ENCODE measurements at regions not wholly inside any gene's neighbourhood (a gene's known extent, or its start where the extent isn't known, plus 50 kb on each side); places are given as distances from the start of the nearest gene placed in this dataset.
A peak's percentile ranks its signal among the peaks of the same experiment; 100 is the strongest.

DNA sequence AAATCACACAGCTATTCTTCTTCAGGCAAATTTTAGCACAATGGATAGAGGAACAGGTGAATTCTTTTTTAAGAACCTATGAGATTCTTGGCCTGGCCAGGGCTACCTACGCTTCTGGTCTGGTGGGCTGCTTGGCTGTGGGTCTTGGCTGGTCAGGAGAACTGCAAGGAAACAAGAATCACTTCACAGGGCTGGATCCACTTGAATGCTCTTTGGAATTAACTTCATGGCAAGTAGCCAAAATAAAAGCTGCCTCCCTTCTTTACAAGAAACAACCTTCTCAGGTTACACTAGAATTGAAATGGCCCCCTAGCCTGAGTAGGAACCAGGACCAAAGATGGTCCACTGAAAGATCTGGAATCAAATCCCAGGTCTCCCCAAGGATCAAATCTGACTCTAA, 519.1 kb downstream of the IQCM start:
- DNase-seq, result no peak

DNA sequence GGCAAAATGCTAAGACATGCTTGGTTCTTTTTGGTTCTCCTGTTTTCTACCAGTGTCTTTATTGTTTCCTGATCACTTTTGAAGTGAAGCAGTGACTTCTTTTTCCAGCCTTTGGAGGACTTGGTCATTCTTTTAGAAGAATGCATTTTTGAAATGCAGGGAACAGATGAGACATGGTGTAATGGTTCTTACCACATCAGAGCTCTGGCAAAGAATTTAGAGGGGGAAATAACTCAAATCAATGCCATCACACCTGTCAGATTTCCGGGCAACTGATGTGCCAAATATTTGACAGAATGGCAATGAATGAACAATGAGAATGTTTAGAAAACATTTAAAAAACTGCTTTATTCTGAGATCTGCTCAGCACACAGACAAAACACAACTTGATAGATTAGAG, 519.6 kb downstream of the IQCM start:
- DNase-seq, result no peak

DNA sequence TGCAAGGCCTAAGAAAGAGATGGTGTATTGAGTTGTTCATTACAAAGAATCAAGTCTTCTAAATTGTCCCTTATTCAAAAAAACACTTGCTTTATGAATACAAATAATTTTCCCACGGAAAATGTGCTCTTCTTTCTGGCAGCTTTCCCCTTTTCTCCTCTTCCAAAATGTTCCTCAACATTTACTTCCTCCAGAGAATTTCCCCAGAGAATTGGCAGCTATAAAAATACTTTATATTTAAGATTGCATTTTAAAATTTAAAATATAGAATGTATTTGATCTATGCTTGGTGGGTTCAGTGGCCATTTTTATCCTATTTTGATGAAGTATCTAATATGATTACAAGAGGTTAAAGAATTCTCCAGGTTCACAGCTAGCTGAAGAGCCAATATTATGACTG, 521.0 kb downstream of the IQCM start:
- DNase-seq, result no peak

DNA sequence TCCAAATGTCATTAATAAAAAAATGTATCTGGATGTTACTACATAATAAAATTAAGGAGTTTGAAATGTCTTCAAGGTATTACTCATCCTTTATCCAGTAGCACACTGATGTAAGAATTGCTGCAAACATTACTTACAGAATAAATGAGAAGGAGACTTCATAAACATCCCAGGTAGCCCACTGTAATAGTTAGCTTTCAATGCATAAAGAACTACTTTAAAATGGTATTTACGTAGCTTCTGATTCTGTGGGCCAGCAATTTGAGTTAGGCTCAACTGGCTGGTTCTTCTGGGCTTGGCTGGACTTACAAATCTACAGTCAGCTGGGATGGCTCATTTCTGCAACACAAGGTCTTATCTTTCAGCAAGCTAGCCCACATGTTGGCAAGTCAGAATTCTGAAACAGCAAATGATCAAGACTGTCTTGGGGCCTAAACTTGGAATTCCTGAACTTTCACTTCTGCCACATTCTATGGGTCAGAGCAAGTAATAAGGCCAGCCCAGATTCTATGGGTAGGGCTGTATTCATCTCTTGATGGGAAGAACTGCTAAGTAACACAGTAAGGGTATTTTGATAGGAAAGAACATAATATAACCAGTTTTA, 522.5 kb downstream of the IQCM start:
- no peak for DNase-seq

DNA sequence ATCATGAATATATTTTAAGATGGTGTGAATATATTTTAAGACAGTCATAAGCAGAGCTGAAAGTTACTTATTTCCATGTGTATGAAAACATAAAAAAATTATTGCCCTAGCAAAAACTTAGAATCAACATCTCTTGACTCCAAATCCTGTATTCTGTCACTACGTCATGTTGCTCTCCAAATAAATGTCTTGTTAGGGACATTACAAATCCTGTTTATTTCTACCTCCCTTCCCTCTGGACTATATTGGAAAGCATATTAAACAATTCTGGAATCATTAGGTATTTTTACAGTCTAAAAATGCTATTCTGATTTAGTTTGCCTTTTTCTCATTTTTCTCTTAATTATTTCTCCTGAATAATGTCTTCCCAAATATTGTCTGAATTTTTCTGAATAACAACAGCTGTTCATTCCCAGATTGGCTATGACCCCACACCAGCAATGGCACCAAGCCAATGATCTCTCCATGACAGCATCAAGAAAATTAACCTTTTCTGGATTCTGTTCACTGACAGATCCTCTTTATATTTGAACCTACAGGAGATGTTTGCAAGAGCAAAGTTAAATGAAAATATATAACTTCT, 523.1 kb downstream of the IQCM start:
- no peak for DNase-seq

DNA sequence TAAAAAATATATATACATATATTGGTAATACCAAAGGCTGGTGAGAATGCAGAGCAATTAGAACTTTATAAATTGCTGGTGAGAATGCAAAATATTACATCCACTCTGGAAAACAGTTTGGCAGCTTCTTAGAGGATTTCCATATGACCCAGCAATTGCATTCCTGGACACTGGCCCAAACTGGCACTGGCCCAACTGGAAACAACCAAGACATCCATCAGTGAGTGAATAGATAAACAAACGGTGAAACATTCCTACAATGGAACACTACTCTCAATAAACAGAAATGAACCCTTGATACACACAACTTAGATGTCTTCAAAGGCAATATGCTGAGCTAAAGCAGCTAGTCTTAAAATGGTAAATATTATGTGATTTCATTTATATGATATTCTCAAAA, 524.2 kb downstream of the IQCM start:
- DNase-seq, result peak; percentile 8

DNA sequence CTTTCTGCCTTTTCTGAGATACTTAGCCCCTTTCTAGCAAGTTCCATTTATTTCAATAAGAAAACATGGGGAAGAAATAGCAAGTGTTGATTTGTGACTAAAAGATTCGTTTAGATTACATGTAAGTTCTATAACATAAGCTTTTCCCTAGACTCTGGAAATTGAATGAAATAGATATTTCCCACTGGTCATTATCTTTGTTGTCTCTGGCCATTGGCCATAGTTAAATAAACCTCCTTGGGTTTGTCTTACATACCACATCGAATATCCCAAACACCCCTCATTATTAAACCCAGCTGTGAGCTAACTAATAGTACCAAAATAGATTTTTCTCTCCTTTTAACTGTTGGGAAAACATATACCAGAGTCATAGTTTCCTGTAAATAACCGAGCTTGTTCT, 534.8 kb downstream of the IQCM start:
- peak; percentile 6 for DNase-seq

DNA sequence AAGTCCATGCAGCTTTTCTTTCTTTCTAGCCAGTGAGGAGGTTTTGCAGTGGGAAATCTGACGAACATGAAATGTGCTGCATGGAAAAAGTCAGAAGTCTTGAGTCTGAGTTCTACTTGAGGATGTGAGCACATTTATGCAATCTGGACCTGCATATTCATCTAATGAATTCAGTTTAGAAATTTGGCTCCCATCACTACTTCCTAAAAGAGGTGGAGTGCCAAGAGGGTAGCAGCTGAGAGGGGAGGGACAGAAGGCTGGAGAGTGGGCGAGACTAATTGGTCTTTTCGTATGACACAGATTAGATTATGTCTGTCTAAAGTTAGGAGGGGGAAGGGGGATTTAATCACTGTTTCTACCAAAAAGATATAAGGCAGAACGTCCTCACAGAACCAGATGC, 535.9 kb downstream of the IQCM start:
- no peak for DNase-seq

DNA sequence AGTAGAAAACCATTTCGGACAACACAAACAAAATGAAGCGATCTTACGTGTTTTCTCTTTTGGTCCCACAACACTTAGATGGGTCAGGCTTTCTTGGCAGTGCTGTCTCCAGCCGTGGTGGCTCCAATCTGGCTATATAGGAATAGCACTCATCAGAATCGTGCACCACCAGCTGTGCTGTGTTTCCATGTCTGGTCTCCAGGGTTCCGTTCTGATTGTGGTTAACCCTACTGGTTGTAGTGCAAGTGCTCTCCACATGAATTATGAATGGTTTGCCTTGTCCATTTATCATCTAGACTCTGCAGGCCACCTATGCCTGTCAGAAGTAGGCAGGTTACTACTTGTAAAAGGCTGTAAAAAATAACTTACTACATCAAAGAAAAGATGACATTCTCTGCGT, 536.3 kb downstream of the IQCM start:
- DNase-seq, result no peak

DNA sequence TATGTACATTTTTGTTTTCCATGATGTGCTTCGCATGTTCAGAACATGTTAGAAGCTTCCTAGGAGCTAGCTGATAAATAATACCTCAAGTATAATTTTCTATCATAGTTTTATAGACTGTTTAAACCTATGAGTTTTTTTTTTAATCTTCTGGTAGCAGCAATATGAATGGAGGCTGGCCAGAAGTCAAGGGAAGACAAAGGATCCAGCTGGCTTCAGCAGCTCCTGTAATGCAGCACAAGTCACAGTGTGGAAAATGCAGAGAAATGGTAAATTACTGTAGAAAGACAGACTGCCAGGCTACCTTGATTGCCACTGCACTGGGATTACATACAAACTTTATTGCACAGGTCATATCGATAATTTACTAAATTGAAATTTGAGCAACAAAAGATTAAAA, 537.9 kb downstream of the IQCM start:
- no peak for DNase-seq

DNA sequence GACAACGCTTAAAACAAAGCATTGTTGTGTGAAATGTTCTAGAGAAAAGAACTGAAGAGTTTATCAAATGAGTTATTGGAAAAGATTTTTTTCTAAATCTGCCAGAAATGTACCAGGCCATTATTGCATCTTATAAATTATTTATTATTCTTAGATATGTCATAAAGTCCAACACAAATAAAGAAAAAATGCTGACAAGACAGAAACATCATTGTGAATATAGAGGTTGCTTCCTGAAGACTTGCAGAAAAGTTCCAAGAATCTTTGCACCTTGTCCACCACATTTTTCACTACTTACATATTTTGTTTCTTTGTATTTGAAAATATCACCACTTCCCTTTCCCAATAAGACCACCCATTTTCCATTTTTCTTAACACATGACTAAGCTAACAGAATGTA, 545.8 kb downstream of the IQCM start:
- no peak for DNase-seq

DNA sequence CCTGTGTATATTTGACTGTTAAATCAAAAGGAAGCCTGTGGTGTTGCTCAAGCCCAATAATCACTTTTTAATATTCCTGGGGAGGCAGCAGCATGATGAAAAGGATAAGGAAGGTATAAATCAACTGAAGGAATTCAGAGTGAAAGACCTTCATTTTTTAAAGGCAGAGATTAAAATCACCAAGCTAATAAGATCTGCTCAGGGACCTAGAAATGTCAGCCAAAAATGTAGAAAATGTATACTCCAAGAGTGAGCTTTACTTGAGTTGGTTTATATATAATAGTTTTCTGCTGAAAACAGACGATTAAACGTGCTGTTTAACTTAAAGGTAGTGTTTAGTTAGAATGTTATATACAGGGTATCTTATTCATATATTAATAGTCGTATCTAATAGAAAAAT, 549.3 kb downstream of the IQCM start:
- no peak for DNase-seq

DNA sequence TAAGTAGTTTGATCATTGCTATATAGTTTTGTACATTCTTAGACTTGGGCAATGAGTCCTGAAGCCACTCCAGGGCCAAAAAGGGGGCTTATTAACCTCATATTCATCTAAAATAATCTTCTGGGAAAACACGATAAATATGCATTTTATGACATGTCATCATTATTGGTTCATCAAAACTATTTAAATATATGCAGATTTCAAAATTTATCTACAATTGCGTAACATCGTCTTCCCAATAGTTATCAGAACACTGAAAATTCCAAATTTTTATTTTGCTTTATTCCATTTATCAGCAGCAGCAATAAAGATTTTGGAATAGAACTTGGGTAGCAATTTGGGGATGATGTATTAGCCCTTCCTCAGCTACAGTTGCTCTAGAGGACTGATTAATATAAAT, 550.0 kb downstream of the IQCM start:
- no peak for DNase-seq

DNA sequence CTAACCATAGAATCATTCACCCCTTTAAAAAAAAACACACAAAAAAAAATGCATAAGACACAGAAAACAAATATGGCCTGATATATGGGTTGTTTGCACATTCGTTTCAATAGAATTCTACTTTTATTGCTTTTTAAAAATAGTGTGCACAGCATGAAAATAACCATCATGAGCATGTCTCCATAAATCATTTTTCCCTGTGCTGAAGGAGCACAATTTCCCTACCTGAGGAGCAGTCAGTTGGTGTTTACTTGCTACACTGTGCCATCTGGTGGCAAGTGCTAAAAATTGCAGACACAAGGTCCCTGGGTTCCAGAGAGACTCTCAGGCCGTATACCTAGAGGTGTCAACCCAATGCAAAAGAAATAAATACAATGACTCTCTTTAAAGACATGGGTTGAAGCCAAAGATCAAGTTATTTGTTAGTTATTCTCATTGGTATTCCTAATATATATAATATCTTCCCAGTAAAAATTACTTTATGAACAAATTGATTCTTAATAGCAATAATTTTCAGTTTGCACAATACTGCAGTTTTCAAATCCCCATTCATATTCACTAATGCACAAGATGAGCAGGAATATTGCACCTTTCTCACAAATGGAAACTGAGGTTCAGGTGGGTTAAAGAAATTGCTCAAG, 551.4 kb downstream of the IQCM start:
- DNase-seq, result peak; percentile 62

DNA sequence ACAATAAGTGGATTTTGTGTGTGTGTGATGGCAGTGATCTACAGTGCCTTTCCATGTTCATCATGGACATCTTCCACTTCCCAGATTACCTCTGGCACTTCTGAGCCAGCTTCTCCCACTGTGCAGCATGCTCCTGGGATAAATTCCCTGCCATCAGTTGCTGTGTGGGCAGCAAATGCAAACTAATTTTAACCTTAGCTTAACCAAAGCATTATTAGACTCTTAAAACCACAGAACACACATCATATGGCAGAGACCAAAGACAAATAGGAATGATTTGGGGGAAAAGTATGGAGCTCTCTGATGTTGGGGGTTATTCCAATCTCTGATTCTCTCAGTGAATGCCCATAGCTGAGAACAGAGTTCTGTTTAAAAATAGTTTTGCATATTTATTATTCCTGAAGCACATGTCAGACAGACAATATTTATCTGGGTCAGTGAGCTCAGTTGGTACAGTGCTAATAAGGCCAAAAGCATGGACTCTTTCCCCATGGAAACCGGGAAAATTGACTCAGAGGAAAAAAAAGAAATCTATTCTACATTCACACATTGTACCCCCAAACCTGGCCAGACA, 567.4 kb downstream of the IQCM start:
- DNase-seq, result no peak

DNA sequence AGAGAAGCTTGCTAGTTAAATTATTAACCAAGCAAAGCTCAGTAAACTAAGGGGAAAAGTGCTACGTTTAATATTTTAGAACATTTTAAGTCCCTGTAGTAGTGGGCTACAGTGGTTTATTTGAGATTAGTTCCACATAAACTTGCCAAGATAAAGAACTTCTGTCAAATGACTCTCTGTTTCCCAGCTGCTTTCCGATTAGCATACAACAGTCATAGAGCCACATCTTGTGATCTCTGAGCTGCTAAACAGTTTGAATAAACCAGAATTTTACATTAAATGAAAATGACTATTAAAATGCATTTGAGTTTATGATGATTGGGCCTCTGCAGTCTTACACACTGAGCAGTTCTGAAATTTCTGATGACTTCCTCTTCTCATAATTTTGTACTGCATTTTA, 568.5 kb downstream of the IQCM start:
- no peak for DNase-seq

DNA sequence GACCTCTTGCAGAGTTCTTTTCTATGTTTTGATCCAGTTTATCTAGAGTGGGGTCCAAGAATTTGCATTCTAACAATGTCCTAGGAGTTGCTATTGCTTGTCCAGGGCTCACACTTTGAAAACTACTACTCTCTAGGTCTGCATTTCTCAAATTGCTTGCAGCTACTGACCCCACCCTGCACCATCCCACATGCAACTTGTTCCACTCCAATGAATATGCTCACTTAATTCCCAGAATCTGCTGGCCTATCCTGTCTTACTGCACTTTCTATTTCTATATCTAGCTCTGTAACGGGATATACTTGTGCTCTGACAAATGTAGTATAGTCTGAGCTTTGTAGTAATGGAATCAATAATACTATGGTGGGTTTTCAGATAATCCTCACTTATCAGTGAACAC, 570.3 kb downstream of the IQCM start:
- no peak for DNase-seq

DNA sequence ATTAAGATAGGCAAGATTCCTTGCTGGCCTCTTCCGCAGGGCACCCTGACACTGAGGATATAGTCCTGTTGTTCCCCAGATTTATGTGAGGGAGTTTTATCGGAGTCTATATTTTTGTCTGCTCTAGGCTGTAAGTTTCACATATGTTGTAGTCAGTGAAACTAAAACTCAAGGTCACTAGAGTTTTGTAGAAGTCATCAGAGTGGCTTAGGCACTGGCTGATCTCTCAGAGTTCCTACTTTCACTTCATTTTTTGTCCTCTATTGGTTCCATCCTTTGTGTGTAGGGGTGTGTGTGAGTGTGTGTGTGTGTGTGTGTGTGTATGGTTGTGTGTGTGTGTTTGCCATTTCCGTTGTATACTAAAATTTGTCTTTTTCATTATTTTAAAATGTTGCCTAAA, 577.5 kb downstream of the IQCM start:
- no peak for DNase-seq

DNA sequence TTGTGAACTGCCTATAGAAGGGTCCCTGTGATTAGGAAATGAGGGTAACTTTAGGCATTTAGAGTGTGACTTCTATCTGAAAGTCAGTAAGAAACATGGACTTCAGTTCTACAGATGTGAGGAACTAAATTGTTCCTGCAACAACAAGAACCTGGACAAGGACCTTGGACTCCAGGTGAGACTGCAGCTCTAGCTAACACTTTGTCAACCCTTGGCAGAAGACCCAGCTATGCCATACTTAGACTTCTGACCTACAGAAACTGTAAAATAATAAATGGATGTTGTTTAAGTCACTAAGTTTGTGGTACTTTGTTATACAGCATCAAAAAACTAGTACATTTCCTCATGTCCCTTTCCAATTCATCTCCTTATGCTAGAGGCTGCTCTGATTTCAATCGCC, 580.8 kb downstream of the IQCM start:
- DNase-seq, result no peak

DNA sequence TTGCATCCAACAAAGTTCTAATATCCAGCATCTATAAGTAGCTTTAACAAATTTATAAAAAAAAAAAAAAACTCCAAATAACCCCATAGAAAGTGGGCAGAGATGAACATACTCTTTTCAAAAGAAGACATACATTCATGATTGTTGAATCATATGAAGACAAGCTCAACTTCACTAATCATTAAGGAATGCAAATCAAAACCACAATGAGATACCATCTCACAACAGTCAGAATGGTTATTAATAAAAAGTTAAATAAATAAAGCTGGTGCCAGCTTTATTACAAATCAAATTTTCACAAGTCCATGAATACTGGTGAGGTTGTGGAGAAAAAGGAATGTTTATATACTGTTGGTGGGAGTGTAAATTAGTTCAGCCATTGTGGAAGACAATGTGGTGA, 592.0 kb downstream of the IQCM start:
- DNase-seq, result peak; percentile 78

DNA sequence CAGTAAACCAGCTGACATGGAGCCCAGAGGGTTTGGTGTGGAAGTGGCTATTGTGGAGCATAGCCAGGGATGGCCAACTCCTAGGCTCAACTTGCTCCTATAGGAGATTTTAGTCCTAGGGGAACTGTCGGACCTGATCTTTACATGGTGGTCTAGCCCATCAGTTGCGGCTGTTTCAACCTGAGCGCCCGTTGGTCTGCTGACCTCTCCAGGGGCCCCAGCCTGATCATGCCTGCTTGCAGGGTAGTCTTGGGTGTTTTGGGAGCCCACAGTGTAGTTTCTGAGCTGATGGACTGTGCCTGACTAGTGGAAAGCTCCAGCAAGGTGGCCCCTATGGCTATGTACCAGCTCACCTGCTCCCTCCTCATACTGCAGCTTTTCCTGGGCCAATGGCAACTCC, 597.0 kb downstream of the IQCM start:
- no peak for DNase-seq

DNA sequence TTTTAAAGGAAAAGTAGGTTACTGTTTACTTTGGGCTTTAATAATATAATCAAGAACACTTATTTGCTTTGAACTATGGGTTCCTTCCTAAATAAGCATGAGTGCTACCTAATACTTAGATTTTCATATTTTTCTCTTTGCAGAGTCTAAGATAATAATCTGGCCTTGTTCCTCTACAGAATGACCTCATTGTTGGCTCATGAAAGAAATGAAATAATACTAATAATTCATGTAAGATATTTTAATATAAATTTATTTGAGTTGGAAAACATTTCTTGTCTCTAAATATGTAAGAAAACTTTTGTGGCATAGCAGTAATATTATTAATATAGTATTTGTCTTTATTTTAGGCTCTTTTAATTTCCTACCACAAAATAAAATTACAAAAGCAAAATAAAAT, 601.3 kb downstream of the IQCM start:
- DNase-seq, result no peak

DNA sequence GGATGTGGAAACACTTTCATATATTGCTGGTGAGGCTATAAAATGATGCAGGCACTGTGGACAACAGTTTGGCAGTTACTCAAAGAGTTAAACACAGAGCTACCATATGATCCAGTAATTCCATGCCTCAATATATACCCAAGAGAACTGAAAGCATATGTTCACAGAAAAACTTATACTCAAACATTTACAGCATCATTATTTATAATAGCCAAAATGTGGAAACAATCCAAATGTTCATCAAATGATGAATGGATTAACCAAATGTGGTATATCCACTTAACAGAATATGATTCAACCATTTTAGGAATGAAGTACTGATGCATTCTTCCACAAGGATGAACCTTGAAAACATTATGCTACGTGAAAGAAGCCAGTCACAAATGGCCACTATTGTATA, 603.8 kb downstream of the IQCM start:
- DNase-seq, result peak; percentile 19

DNA sequence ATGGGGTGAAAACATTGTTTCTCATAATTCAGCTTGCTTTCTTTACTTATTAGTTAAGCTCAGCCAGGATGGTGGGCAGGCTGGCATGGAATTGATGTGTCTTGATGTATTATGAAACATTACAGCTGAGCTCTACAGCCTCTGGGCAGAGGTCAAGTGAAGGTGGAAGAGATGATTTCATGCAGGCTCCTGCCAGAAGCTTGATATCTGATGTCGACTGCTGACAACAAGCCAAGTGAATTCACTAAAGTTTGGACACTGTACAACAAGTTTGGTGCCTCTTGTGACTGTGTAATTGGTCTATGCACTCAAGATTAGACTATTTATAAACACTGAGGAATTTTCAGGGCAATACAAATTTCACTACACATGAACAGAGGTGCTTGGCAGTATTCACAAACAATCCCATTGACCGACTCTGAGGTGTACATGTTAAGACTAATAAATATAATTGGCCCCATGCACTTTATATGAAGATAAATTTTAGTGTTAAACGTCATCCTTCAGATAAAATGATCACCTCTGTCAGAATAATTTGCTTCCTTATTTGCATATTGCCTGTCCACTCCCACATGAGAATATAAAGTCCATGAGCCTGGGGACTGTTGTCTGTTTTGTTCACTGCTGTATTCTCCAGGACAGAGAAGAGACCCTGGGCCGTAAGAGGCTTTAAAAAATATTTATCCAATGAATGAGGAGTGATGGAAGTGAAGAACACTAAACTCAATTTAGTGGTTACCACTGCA, 612.2 kb downstream of the IQCM start:
- peak; percentile 1 for DNase-seq
